K562 (cell line): ENCODE measurements at regions not wholly inside any gene's neighbourhood (a gene's known extent, or its start where the extent isn't known, plus 50 kb on each side); places are given as distances from the start of the nearest gene placed in this dataset.

Experiments used
- ATAC-seq: fragments of 200-7000 bp; cut with Tn5 transposase; 3 replicates; pipeline ENCODE4 v1.9.1; 2020; ENCODE audit warnings: moderate library complexity
- BruUV-seq: library from RNA; stranded (reverse); fragments of 400-500 nt; replicated peaks from 2 replicates; lab custom pipeline; 2021; lab: Mats Ljungman, UMichigan
- CTCF ChIA-PET: fragments of 300-600 bp; formaldehyde crosslinking; extraction: SDS; loops from one replicate; lab custom pipeline; 2021; ENCODE audit warnings: low intra/inter-chr PET ratio; lab: Yijun Ruan, JAX
- POLR2A ChIA-PET: fragments of 300-600, 350-650 bp; sonication (Branson Sonifier 250); formaldehyde crosslinking; extraction: SDS; loops from one replicate; lab custom pipeline; 2021; ENCODE audit warnings: antibody characterized with exemption, inconsistent platforms; lab: Yijun Ruan, JAX
- DNase-seq, 4 experiments: peaks; one replicate each; pipeline versions ENCODE4 v3.0.0 to v3.0.0-alpha.2; 2011 to 2018; ENCODE audit warnings: low spot score in 3 of 4, mixed read lengths in 3 of 4; ENCODE audit errors: extremely low read depth in 1 of 4
- FAIRE-seq: peaks from 2 replicates; lab custom pipeline; 2011; peaks lifted over from hg19 to GRCh38; lab: Jason Lieb, UNC
- H2AFZ ChIP-seq: 2 replicates; pipeline ENCODE4 v1.6.0; 2011; ENCODE audit warnings: low read depth, low read length, control low read depth, inconsistent platforms
- H3K27ac ChIP-seq: fragments of 200-600 bp; 3 replicates; pipeline ENCODE4 v1.8.0; 2011; ENCODE audit warnings: low read depth, mild to moderate bottlenecking, control low read depth, inconsistent platforms, low read length, moderate library complexity, mixed read lengths; ENCODE audit errors: extremely low read depth
- H3K27me3 ChIP-seq, 2 experiments: fragments of 300-600 bp in 1 of 2; 2 replicates in 1 of 2; 3 replicates in 1 of 2; pipeline versions ENCODE4 v1.6.0 to v1.8.0; 2011; ENCODE audit warnings: inconsistent platforms in 2 of 2, low read length in 2 of 2, mild to moderate bottlenecking in 1 of 2, mixed read lengths in 1 of 2, moderate library complexity in 1 of 2; ENCODE audit not compliant: control insufficient read depth in 2 of 2, insufficient read depth in 2 of 2
- H3K36me3 ChIP-seq: fragments of 300-600 bp; 3 replicates; pipeline ENCODE4 v1.8.0; 2011; ENCODE audit warnings: mild to moderate bottlenecking, low read length, inconsistent platforms; ENCODE audit not compliant: control insufficient read depth, insufficient read depth
- H3K4me1 ChIP-seq, 2 experiments: fragments of 200-600 bp in 1 of 2; replicated peaks in 1 of 2; 2 replicates in 1 of 2; 3 replicates in 1 of 2; pipeline versions ENCODE4 v1.5.1 to v1.8.0; 2011; ENCODE audit warnings: inconsistent platforms in 2 of 2, low read length in 2 of 2, mild to moderate bottlenecking in 1 of 2, mixed read lengths in 1 of 2, moderate library complexity in 1 of 2; ENCODE audit not compliant: control insufficient read depth in 2 of 2, insufficient read depth in 2 of 2
- H3K4me2 ChIP-seq: 2 replicates; pipeline ENCODE4 v1.6.1; 2011; ENCODE audit warnings: low read length, control low read depth, inconsistent platforms, mixed read lengths; ENCODE audit not compliant: insufficient read depth
- H3K4me3 ChIP-seq: fragments of 200-600 bp; sonication (generic), shearing (Covaris generic); 2 replicates; pipeline ENCODE4 v1.5.1; 2016; ENCODE audit warnings: control low read depth, inconsistent platforms
- H3K79me2 ChIP-seq: fragments of 200-600 bp; 3 replicates; pipeline ENCODE4 v1.8.0; 2011; ENCODE audit warnings: low read length, inconsistent platforms; ENCODE audit not compliant: control insufficient read depth, insufficient read depth
- H3K9ac ChIP-seq, 2 experiments: 2 replicates each; pipeline versions ENCODE4 v1.6.0 to v1.6.1; 2011; ENCODE audit warnings: low read depth in 2 of 2, low read length in 2 of 2, control low read depth in 1 of 2, inconsistent platforms in 1 of 2, mild to moderate bottlenecking in 1 of 2, mixed read lengths in 1 of 2; ENCODE audit not compliant: insufficient read depth in 1 of 2
- H3K9me1 ChIP-seq: one replicate; pipeline ENCODE4 v1.6.0; 2011; ENCODE audit warnings: inconsistent platforms, mild to moderate bottlenecking, low read length, moderate library complexity; ENCODE audit not compliant: control insufficient read depth, insufficient read depth
- H3K9me3 ChIP-seq: replicated peaks from 2 replicates; pipeline ENCODE4 v1.5.1; 2011; ENCODE audit warnings: low read depth, low read length, inconsistent platforms; ENCODE audit not compliant: control insufficient read depth, insufficient read depth
- H4K20me1 ChIP-seq: replicated peaks from 2 replicates; pipeline ENCODE4 v1.6.1; 2011; ENCODE audit warnings: low read length, inconsistent platforms, mixed read lengths; ENCODE audit not compliant: control insufficient read depth, insufficient read depth
- CUX1 ChIP-seq: fragments of 200-800 bp; sonication (Bioruptor generic); IDR thresholded peaks from 2 replicates; pipeline ENCODE4 v1.6.1; 2016; ENCODE audit warnings: missing genetic modification characterization, missing compliant biosample characterization
- ESRRB ChIP-seq: fragments of 250-450 bp; sonication (Bioruptor Pico); IDR thresholded peaks from 2 replicates; pipeline ENCODE4 v1.5.0; 2020; ENCODE audit warnings: mild to moderate bottlenecking, moderate library complexity, borderline replicate concordance
- KAT8 ChIP-seq: fragments of 450-650 bp; IDR thresholded peaks from 2 replicates; pipeline ENCODE4 v1.6.1; 2016; ENCODE audit warnings: low read depth, mild to moderate bottlenecking
- MAFG ChIP-seq: fragments of 450-650 bp; conservative IDR thresholded peaks from 2 replicates; pipeline ENCODE4 v1.6.1; 2016; ENCODE audit warnings: missing genetic modification characterization, missing compliant biosample characterization
- MNT ChIP-seq, 2 experiments: fragments of 450-650 bp; conservative IDR thresholded peaks; 2 replicates each; pipeline ENCODE4 v1.6.1; 2017; ENCODE audit warnings: mild to moderate bottlenecking in 2 of 2, moderate library complexity in 2 of 2
- NCOA1 ChIP-seq: fragments of 450-650 bp; IDR thresholded peaks from 2 replicates; pipeline ENCODE4 v1.6.1; 2016; ENCODE audit warnings: low read depth
- UBTF ChIP-seq, 2 experiments: IDR thresholded peaks; 2 replicates each; pipeline ENCODE4 v1.6.1; 2012; ENCODE audit warnings: improper control_type of control experiment in 2 of 2, low read depth in 2 of 2, low read length in 2 of 2, borderline replicate concordance in 1 of 2
- ZBTB12 ChIP-seq: fragments of 250-450 bp; sonication (Bioruptor Pico); IDR thresholded peaks from 2 replicates; pipeline ENCODE4 v1.4.0; 2020
- ZNF217 ChIP-seq: sonication (generic); formaldehyde crosslinking; IDR thresholded peaks from 2 replicates; pipeline ENCODE4 v1.8.0; 2022; ENCODE audit warnings: mild to moderate bottlenecking, missing genetic modification reagents
- ZNF431 ChIP-seq: sonication (generic); formaldehyde crosslinking; IDR thresholded peaks from 2 replicates; pipeline ENCODE4 v1.8.0; 2022; ENCODE audit warnings: mild to moderate bottlenecking, missing genetic modification reagents
- ZNF583 ChIP-seq: fragments of 250-450 bp; sonication (Bioruptor Pico); IDR thresholded peaks from 2 replicates; pipeline ENCODE4 v1.4.0; 2020
- WGBS: fragments of 100-300 bp; shearing (Covaris generic); methylation state at CpG from one replicate; pipeline ENCODE4 v1.1.6; 2016; ENCODE audit warnings: low coverage, mixed read lengths; ENCODE audit not compliant: insufficient coverage; ENCODE audit errors: missing lambda C conversion rate; 5-methylcytosine and 5-hydroxymethylcytosine counted together
- in situ Hi-C: fragments of 300-500 bp; cut with MboI; formaldehyde crosslinking; loops from 4 replicates; pipeline ENCODE4 v1.15.0; 2018; ENCODE audit warnings: inconsistent platforms, mixed read lengths
- intact Hi-C: fragments of 100-400 bp; cut with micrococcal nuclease; formaldehyde crosslinking; loops from 2 replicates; pipeline ENCODE4 v1.14.2; 2022

- H3K9ac ChIP-seq: no peak overlapping the region
- H3K9me3 ChIP-seq: peaks cover 9% of the 10 kb centered on the region
- in situ Hi-C loops: no loop called here
- FAIRE-seq: no peak
- H3K27ac ChIP-seq: no peak overlapping the region
- ATAC-seq: no peak
- no peaks in the 10 kb centered on the region for H4K20me1 ChIP-seq
- POLR2A ChIA-PET: no interaction called here
- CTCF ChIA-PET: no interaction called here
- no peak overlapping the region for H3K4me2 ChIP-seq
- no peak for DNase-seq
- intact Hi-C loops: no loop called here
- H2AFZ ChIP-seq: no peak overlapping the region
- 3% methylated on average over 7 of the region's 7 CpGs for WGBS
- no peaks in the 10 kb centered on the region for H3K79me2 ChIP-seq
- no peaks in the 10 kb centered on the region for H3K9me1 ChIP-seq
- peaks cover 0 to 13% of the 10 kb centered on the region in 2 experiments; a peak in 4 of 5 replicates for H3K27me3 ChIP-seq
- peaks cover 0 to 15% of the 10 kb centered on the region in 2 experiments; a peak in 4 of 5 replicates for H3K4me1 ChIP-seq
- no peaks in the 10 kb centered on the region for H3K36me3 ChIP-seq
- H3K4me3 ChIP-seq: no peak overlapping the region
- no TSS peak for BruUV-seq
- TF ChIP-seq UBTF (IDR thresholded peaks at IDR 0.05; ENCODE audit: borderline replicate concordance in 1 of 2, low read depth in 2 of 2, low read length in 2 of 2): no peak
- no peak for TF ChIP-seq ZBTB12 (CRISPR knock-in tag)
- TF ChIP-seq ZNF431 (CRISPR knock-in tag): no peak
- TF ChIP-seq MAFG (tag): no peak
- no peak for TF ChIP-seq KAT8
- TF ChIP-seq MNT (conservative IDR thresholded peaks at IDR 0.05): no peak
- TF ChIP-seq NCOA1: no peak
- TF ChIP-seq ESRRB: no peak
- no peak for TF ChIP-seq ZNF217
- TF ChIP-seq ZNF583 (CRISPR knock-in tag): no peak
- TF ChIP-seq CUX1 (CRISPR knock-in tag): no peak
Measured at GRCh38 chr1:14543191-14543840, 55.2 kb upstream of the KAZN start.
